ENCODE measurements at regions not wholly inside any gene's neighbourhood (a gene's known extent, or its start where the extent isn't known, plus 50 kb on each side); places are given as distances from the start of the nearest gene placed in this dataset.
"Not testable (repeated sequence)": the region's sequence is repeated elsewhere in the genome, so short reads cannot be mapped to it uniquely, and the experiment has no call there.

- no peak for DNase-seq
Observed at GRCh38 chr3:144762091-144762490, 790.5 kb downstream of the DIPK2A start.

- DNase-seq = no peak
Observed at GRCh38 chr3:144763878-144764454, 792.3 kb downstream of the DIPK2A start.

GRCh38 chr3:144770281-144770680, 798.7 kb downstream of the DIPK2A start:
- no peak for DNase-seq

- no peak for DNase-seq
Observed at GRCh38 chr3:144770915-144771351, 799.3 kb downstream of the DIPK2A start.

GRCh38 chr3:144771381-144771870, 799.8 kb downstream of the DIPK2A start:
- no peak for DNase-seq

- no peak for DNase-seq
Observed at GRCh38 chr3:144772372-144772771, 800.7 kb downstream of the DIPK2A start.

- DNase-seq = no peak
Observed at GRCh38 chr3:144773350-144773749, 801.7 kb downstream of the DIPK2A start.

GRCh38 chr3:144774897-144775296, 803.3 kb downstream of the DIPK2A start:
- DNase-seq = no peak

- no peak for DNase-seq
Observed at GRCh38 chr3:144775551-144775950, 803.9 kb downstream of the DIPK2A start.

- DNase-seq = no peak
Observed at GRCh38 chr3:144777906-144778305, 806.3 kb downstream of the DIPK2A start.

- no peak for DNase-seq
Observed at GRCh38 chr3:144791034-144791433, 819.4 kb downstream of the DIPK2A start.

GRCh38 chr3:144801890-144802289, 830.3 kb downstream of the DIPK2A start:
- DNase-seq = no peak

- DNase-seq = no peak
Observed at GRCh38 chr3:144809380-144809779, 837.8 kb downstream of the DIPK2A start.

- DNase-seq = no peak
Observed at GRCh38 chr3:144810160-144810559, 838.5 kb downstream of the DIPK2A start.

GRCh38 chr3:144815655-144816054, 844.0 kb downstream of the DIPK2A start:
- no peak for DNase-seq

GRCh38 chr3:144816323-144816722, 844.7 kb downstream of the DIPK2A start:
- no peak for DNase-seq

GRCh38 chr3:144818973-144819372, 847.4 kb downstream of the DIPK2A start:
- DNase-seq = no peak

- DNase-seq = not testable (repeated sequence)
Observed at GRCh38 chr3:144820232-144820631, 848.6 kb downstream of the DIPK2A start.

GRCh38 chr3:144820726-144821125, 849.1 kb downstream of the DIPK2A start:
- DNase-seq = no peak

GRCh38 chr3:144821583-144821982, 850.0 kb downstream of the DIPK2A start:
- DNase-seq = no peak

GRCh38 chr3:144822671-144823070, 851.0 kb downstream of the DIPK2A start:
- no peak for DNase-seq

- no peak for DNase-seq
Observed at GRCh38 chr3:144831955-144832716, 860.5 kb downstream of the DIPK2A start.

GRCh38 chr3:144839991-144840390, 868.4 kb downstream of the DIPK2A start:
- no peak for DNase-seq

- no peak for DNase-seq
Observed at GRCh38 chr3:144840866-144841265, 869.2 kb downstream of the DIPK2A start.

Data from T-helper 1 cell (primary cell).